Endothelial cell of umbilical vein (primary cell): ENCODE measurements at regions not wholly inside any gene's neighbourhood (a gene's known extent, or its start where the extent isn't known, plus 50 kb on each side); places are given as distances from the start of the nearest gene placed in this dataset.

ENCODE experiments used
- BruUV-seq: library from RNA; stranded (reverse); fragments of 400-500 nt; replicated peaks from 2 replicates; lab custom pipeline; 2021; lab: Mats Ljungman, UMichigan
- CTCF ChIA-PET: fragments of 300-600, 350-600 bp; sonication (Branson Sonifier 250); formaldehyde crosslinking; loops from one replicate; lab custom pipeline; 2021; ENCODE audit warnings: antibody characterized with exemption, inconsistent platforms; lab: Charles Lee
- POLR2A ChIA-PET: fragments of 300-600, 350-600 bp; sonication (Branson Sonifier 250); formaldehyde crosslinking; loops from one replicate; lab custom pipeline; 2021; ENCODE audit warnings: antibody characterized with exemption, inconsistent platforms; lab: Charles Lee
- DNase-seq: peaks from one replicate; pipeline ENCODE4 v3.0.0-alpha.2; 2011; ENCODE audit warnings: low read depth, low spot score
- FAIRE-seq: peaks from 2 replicates; lab custom pipeline; 2011; peaks lifted over from hg19 to GRCh38; lab: Jason Lieb, UNC
- H2AFZ ChIP-seq: 2 replicates; pipeline ENCODE4 v1.6.0; 2012; ENCODE audit warnings: low read depth, low read length, control low read depth, inconsistent platforms
- H3K27ac ChIP-seq: 2 replicates; pipeline ENCODE4 v1.5.1; 2011; ENCODE audit warnings: low read depth, mild to moderate bottlenecking, control low read depth, low read length, moderate library complexity; ENCODE audit not compliant: insufficient read depth
- H3K27me3 ChIP-seq, 2 experiments: 2 replicates each; pipeline versions ENCODE4 v1.6.0 to v1.6.1; 2011; ENCODE audit warnings: low read length in 2 of 2, mixed read lengths in 1 of 2; ENCODE audit not compliant: control insufficient read depth in 2 of 2, insufficient read depth in 2 of 2
- H3K36me3 ChIP-seq, 2 experiments: 2 replicates in 1 of 2; 3 replicates in 1 of 2; pipeline ENCODE4 v1.5.1; 2011; ENCODE audit warnings: low read length in 2 of 2, mild to moderate bottlenecking in 1 of 2, moderate library complexity in 1 of 2; ENCODE audit not compliant: control insufficient read depth in 2 of 2, insufficient read depth in 2 of 2; ENCODE audit errors: extremely low read depth in 1 of 2
- H3K4me1 ChIP-seq: 3 replicates; pipeline ENCODE4 v1.5.1; 2011; ENCODE audit warnings: mild to moderate bottlenecking, low read length; ENCODE audit not compliant: control insufficient read depth, insufficient read depth; ENCODE audit errors: extremely low read depth
- H3K4me2 ChIP-seq: 2 replicates; pipeline ENCODE4 v1.6.1; 2011; ENCODE audit warnings: low read length, control low read depth, mixed read lengths; ENCODE audit not compliant: insufficient read depth
- H3K4me3 ChIP-seq, 3 experiments: fragments of 200-600 bp in 1 of 3; sonication (generic), shearing (Covaris generic) in 1 of 3; replicated peaks in 1 of 3; 2 replicates each; pipeline ENCODE4 v1.5.1; 2011 to 2016; ENCODE audit warnings: control low read depth in 3 of 3, low read length in 3 of 3, mild to moderate bottlenecking in 2 of 3, inconsistent platforms in 1 of 3, low read depth in 1 of 3, moderate library complexity in 1 of 3; ENCODE audit not compliant: insufficient read depth in 1 of 3
- H3K79me2 ChIP-seq: 2 replicates; pipeline ENCODE4 v1.6.0; 2012; ENCODE audit warnings: low read length, inconsistent platforms; ENCODE audit not compliant: control insufficient read depth, insufficient read depth
- H3K9ac ChIP-seq: replicated peaks from 2 replicates; pipeline ENCODE3; 2011; ENCODE audit warnings: low read length, control low read depth; ENCODE audit not compliant: insufficient read depth; ENCODE audit errors: extremely low read depth
- H3K9me1 ChIP-seq: replicated peaks from 3 replicates; pipeline ENCODE4 v1.6.0; 2011; ENCODE audit warnings: mild to moderate bottlenecking, low read length; ENCODE audit not compliant: control insufficient read depth, insufficient read depth; ENCODE audit errors: extremely low read depth
- H3K9me3 ChIP-seq: replicated peaks from 2 replicates; pipeline ENCODE4 v1.5.1; 2012; ENCODE audit warnings: low read length, inconsistent platforms; ENCODE audit not compliant: control insufficient read depth, insufficient read depth
- H4K20me1 ChIP-seq: replicated peaks from 2 replicates; pipeline ENCODE3; 2011; ENCODE audit warnings: mild to moderate bottlenecking, low read length; ENCODE audit not compliant: control insufficient read depth, insufficient read depth; ENCODE audit errors: extremely low read depth
- CTCF ChIP-seq, 2 donors: IDR thresholded peaks; 1 replicate in 1 of 2; 2 replicates in 1 of 2; pipeline ENCODE4 v1.5.1; 2011; ENCODE audit warnings: low read length in 2 of 2, mild to moderate bottlenecking in 2 of 2, moderate library complexity in 2 of 2, control low read depth in 1 of 2, inconsistent platforms in 1 of 2, low read depth in 1 of 2; ENCODE audit not compliant: insufficient read depth in 1 of 2; ENCODE audit errors: extremely low read depth in 1 of 2
- EZH2 ChIP-seq: IDR thresholded peaks from 2 replicates; pipeline ENCODE4 v1.6.1; 2012; ENCODE audit warnings: borderline replicate concordance, low read depth, mild to moderate bottlenecking, moderate library complexity, low read length, inconsistent platforms; ENCODE audit not compliant: severe bottlenecking
- FOS ChIP-seq: IDR thresholded peaks from 2 replicates; pipeline ENCODE4 v1.6.1; 2011; ENCODE audit warnings: mild to moderate bottlenecking, low read length, moderate library complexity, borderline replicate concordance; ENCODE audit not compliant: insufficient read depth
- GATA2 ChIP-seq: IDR thresholded peaks from 2 replicates; pipeline ENCODE4 v1.7.0; 2011; ENCODE audit warnings: low read depth, mild to moderate bottlenecking, moderate library complexity, mixed read lengths, low read length; ENCODE audit not compliant: insufficient read length, insufficient read depth
- JUN ChIP-seq: IDR thresholded peaks from 2 replicates; pipeline ENCODE4 v1.6.1; 2011; ENCODE audit warnings: borderline replicate concordance, low read depth; ENCODE audit not compliant: insufficient read length, insufficient read depth
- MYC ChIP-seq: IDR thresholded peaks from one replicate; pipeline ENCODE4 v1.6.1; 2011; ENCODE audit warnings: mild to moderate bottlenecking, low read depth, low read length
- POLR2A ChIP-seq: IDR thresholded peaks from 2 replicates; pipeline ENCODE4 v1.6.1; 2012; ENCODE audit warnings: low read depth, mild to moderate bottlenecking, control low read depth, low read length
- POLR2AphosphoS5 ChIP-seq: IDR thresholded peaks from 2 replicates; pipeline ENCODE4 v1.6.1; 2012; ENCODE audit warnings: low read depth, mild to moderate bottlenecking, control low read depth, low read length, moderate library complexity; ENCODE audit not compliant: insufficient read depth
- dilution Hi-C: fragments of 300-500 bp; cut with MboI; formaldehyde crosslinking; loops from one replicate; pipeline ENCODE4 v1.15.0; 2019; ENCODE audit warnings: low sequenced_read_pairs; ENCODE audit not compliant: extremely low pct_ligation_motif_present
- intact Hi-C: fragments of 100-400 bp; cut with micrococcal nuclease; formaldehyde crosslinking; loops from one replicate; pipeline ENCODE4 v1.10.0; 2022
- TF ChIP-seq, protein P1 (sequence below): IDR thresholded peaks from 2 replicates; pipeline ENCODE4 v1.6.1; 2011; ENCODE audit not compliant: insufficient read depth, insufficient read length

GRCh38 chr1:208748387-208749165 lies 504.4 kb upstream of the PLXNA2 start:
- dilution Hi-C loops (no loop called here), intact Hi-C loops (no loop called here)
- CTCF ChIA-PET: no interaction called here
- Histone ChIP-seq H3K27me3 (no peaks in the 10 kb centered on the region), H3K27ac (no peak overlapping the region), H2AFZ (no peak overlapping the region), H3K4me1 (no peaks in the 10 kb centered on the region), H3K9ac (no peak overlapping the region), H3K4me2 (no peak overlapping the region), H3K9me1 (no peaks in the 10 kb centered on the region), H3K9me3 (no peaks in the 10 kb centered on the region), H3K79me2 (no peaks in the 10 kb centered on the region), H3K36me3 (no peaks in the 10 kb centered on the region), H4K20me1 (no peaks in the 10 kb centered on the region), H3K4me3 (no peak overlapping the region)
- no peak for FAIRE-seq
- no peak for TF ChIP-seq JUN
- no peak for TF ChIP-seq POLR2A
- no peak for TF ChIP-seq EZH2
- no TSS peak for BruUV-seq
- no peak for DNase-seq
- POLR2A ChIA-PET: no interaction called here

DNA sequence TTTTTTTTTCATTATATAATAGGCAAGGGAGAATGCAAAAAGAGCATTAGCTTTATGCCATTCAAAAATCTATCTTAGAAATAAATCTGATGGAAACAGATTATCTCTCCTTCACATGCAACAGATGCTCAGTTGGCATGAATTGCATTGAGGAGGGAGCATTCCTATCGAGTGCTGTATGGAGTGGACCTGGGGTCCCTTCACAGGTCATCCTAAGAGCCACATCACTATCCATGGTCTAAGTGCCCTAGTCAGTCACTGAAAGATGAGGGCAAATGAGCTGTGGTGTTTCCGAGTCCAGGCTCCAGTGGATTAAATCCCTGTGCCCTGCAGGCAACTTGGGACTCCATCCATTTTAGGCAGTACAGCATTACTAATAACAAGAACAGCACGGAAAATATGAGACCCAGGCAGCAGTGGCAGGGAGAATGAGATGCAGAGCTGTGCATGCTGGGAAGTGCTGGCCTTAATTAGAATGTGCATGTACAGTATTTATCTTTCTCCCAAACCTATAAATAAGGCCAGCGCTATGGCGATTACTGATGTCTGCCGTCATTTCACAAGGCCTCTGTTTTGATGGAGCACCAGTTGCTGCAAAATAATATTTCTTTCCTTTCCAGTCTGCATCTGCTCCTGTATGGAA lies 512.3 kb upstream of the PLXNA2 start:
- BruUV-seq: no TSS peak
- H3K79me2 ChIP-seq: no peaks in the 10 kb centered on the region
- dilution Hi-C loops: no loop called here
- no peak for DNase-seq
- no peaks in the 10 kb centered on the region for H3K36me3 ChIP-seq
- intact Hi-C loops: no loop called here
- no peak for TF ChIP-seq MYC
- TF ChIP-seq JUN: no peak
- no peak for TF ChIP-seq GATA2
- no peak for TF ChIP-seq CTCF (IDR thresholded peaks at IDR 0.05; ENCODE audit: extremely low read depth in 1 of 2, insufficient read depth in 1 of 2, low read depth in 1 of 2, low read length in 2 of 2)
- no peak for TF ChIP-seq EZH2
- TF ChIP-seq FOS: no peak
- TF ChIP-seq POLR2A: no peak
- TF ChIP-seq, protein P1, sequence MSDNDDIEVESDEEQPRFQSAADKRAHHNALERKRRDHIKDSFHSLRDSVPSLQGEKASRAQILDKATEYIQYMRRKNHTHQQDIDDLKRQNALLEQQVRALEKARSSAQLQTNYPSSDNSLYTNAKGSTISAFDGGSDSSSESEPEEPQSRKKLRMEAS: no peak
- TF ChIP-seq POLR2AphosphoS5: no peak
- no peak overlapping the region for H2AFZ ChIP-seq
- no peaks in the 10 kb centered on the region for H3K9me3 ChIP-seq
- H3K4me2 ChIP-seq: no peak overlapping the region
- CTCF ChIA-PET: no interaction called here
- FAIRE-seq: no peak
- H3K27me3 ChIP-seq: no peaks in the 10 kb centered on the region
- POLR2A ChIA-PET: no interaction called here
- H3K9me1 ChIP-seq: no peaks in the 10 kb centered on the region
- no peak overlapping the region for H3K9ac ChIP-seq
- H4K20me1 ChIP-seq: no peaks in the 10 kb centered on the region
- H3K4me3 ChIP-seq: no peak overlapping the region
- no peaks in the 10 kb centered on the region for H3K4me1 ChIP-seq
- H3K27ac ChIP-seq: no peak overlapping the region
